ENCODE measurements at regions not wholly inside any gene's neighbourhood (a gene's known extent, or its start where the extent isn't known, plus 50 kb on each side); places are given as distances from the start of the nearest gene placed in this dataset.
"Not testable (repeated sequence)": the region's sequence is repeated elsewhere in the genome, so short reads cannot be mapped to it uniquely, and the experiment has no call there.

- no peak for DNase-seq (ENCODE audit: extremely low spot score in 2 of 2)
- H3K36me3 ChIP-seq, result no peaks in the 10 kb centered on the region
- intact Hi-C loops (cut with DNase I), result no loop called here
- no peaks in the 10 kb centered on the region for H3K27me3 ChIP-seq
- no peak overlapping the region for H3K4me3 ChIP-seq
- no peak overlapping the region for H3K27ac ChIP-seq
- no peaks in the 10 kb centered on the region for H3K9me3 ChIP-seq
- no peaks in the 10 kb centered on the region for H3K4me1 ChIP-seq
- TF ChIP-seq CTCF (IDR thresholded peaks at IDR 0.05) (no peak), POLR2AphosphoS5 (IDR thresholded peaks at IDR 0.05; ENCODE audit: insufficient read depth in 1 of 2, low read depth in 1 of 2) (no peak), POLR2A (IDR thresholded peaks at IDR 0.05) (no peak)
These were observed 99.0 kb upstream of the ITGB1 start for GRCh38 chr10:33056828-33057596.

- no peak for DNase-seq (ENCODE audit: extremely low spot score in 2 of 2)
- Histone ChIP-seq H3K36me3 (no peaks in the 10 kb centered on the region), H3K27ac (no peak overlapping the region), H3K4me1 (no peaks in the 10 kb centered on the region), H3K4me3 (no peak overlapping the region), H3K9me3 (no peaks in the 10 kb centered on the region), H3K27me3 (no peaks in the 10 kb centered on the region)
- intact Hi-C loops (cut with DNase I), result no loop called here
- TF ChIP-seq CTCF (IDR thresholded peaks at IDR 0.05) (no peak), POLR2A (IDR thresholded peaks at IDR 0.05) (no peak), POLR2AphosphoS5 (IDR thresholded peaks at IDR 0.05; ENCODE audit: insufficient read depth in 1 of 2, low read depth in 1 of 2) (no peak)
These were observed 97.6 kb upstream of the ITGB1 start for GRCh38 chr10:33055625-33056024.

- DNase-seq (ENCODE audit: extremely low spot score in 2 of 2), result no peak
- intact Hi-C loops (cut with DNase I), result no loop called here
- H3K27me3 ChIP-seq, result no peaks in the 10 kb centered on the region
- TF ChIP-seq POLR2AphosphoS5 (IDR thresholded peaks at IDR 0.05; ENCODE audit: insufficient read depth in 1 of 2, low read depth in 1 of 2), result no peak
- TF ChIP-seq POLR2A (IDR thresholded peaks at IDR 0.05), result no peak
- TF ChIP-seq CTCF (IDR thresholded peaks at IDR 0.05), result no peak
- H3K9me3 ChIP-seq, result no peaks in the 10 kb centered on the region
- no peak overlapping the region for H3K27ac ChIP-seq
- H3K36me3 ChIP-seq, result no peaks in the 10 kb centered on the region
- H3K4me3 ChIP-seq, result no peak overlapping the region
- no peaks in the 10 kb centered on the region for H3K4me1 ChIP-seq
These were observed 95.1 kb upstream of the ITGB1 start for GRCh38 chr10:33052915-33053810.

- H3K4me1 ChIP-seq, result no peaks in the 10 kb centered on the region
- H3K4me3 ChIP-seq, result no peak overlapping the region
- intact Hi-C loops (cut with DNase I), result no loop called here
- no peaks in the 10 kb centered on the region for H3K27me3 ChIP-seq
- no peak for TF ChIP-seq POLR2A (IDR thresholded peaks at IDR 0.05)
- TF ChIP-seq POLR2AphosphoS5 (IDR thresholded peaks at IDR 0.05; ENCODE audit: insufficient read depth in 1 of 2, low read depth in 1 of 2), result no peak
- no peak for TF ChIP-seq CTCF (IDR thresholded peaks at IDR 0.05)
- no peaks in the 10 kb centered on the region for H3K36me3 ChIP-seq
- H3K9me3 ChIP-seq, result no peaks in the 10 kb centered on the region
- no peak overlapping the region for H3K27ac ChIP-seq
- DNase-seq (ENCODE audit: extremely low spot score in 2 of 2), result no peak
These were observed 94.3 kb upstream of the ITGB1 start for GRCh38 chr10:33052263-33052875.

- H3K27ac ChIP-seq; DNase-seq (ENCODE audit: extremely low spot score in 2 of 2); intact Hi-C loops (cut with DNase I); H3K4me3 ChIP-seq; H3K36me3 ChIP-seq; H3K4me1 ChIP-seq; H3K9me3 ChIP-seq; H3K27me3 ChIP-seq: not testable (repeated sequence)
These were observed 92.2 kb upstream of the ITGB1 start for GRCh38 chr10:33049963-33050920.

Data from vagina (tissue), 2 donors.